GDM1 (cell line): ENCODE measurements at regions not wholly inside any gene's neighbourhood (a gene's known extent, or its start where the extent isn't known, plus 50 kb on each side); places are given as distances from the start of the nearest gene placed in this dataset.

Experiments
- DNase-seq: peaks from one replicate; lab custom pipeline; 2025; lab: John Stamatoyannopoulos, UW

DNA sequence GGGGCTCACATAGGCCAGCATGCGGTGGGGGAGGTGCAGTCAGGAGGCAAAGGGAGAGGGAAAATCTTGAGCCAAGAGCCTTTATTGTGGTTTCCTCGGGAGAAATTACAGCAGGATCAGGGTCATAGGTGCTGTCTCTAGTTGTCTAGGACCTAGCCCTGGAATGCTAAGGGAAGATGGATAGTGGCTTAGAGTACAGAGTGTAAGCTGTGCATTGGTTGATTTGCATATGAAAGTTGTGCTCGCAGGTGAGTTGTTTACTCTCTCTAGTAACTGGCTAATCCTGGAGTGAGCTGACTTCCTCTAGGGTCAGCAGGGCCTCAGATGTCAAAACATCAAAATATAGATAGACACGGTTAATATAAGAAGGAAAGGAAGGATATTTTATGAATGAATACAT is 877.7 kb downstream of the TLE4 start:
- DNase-seq: no peak

DNA sequence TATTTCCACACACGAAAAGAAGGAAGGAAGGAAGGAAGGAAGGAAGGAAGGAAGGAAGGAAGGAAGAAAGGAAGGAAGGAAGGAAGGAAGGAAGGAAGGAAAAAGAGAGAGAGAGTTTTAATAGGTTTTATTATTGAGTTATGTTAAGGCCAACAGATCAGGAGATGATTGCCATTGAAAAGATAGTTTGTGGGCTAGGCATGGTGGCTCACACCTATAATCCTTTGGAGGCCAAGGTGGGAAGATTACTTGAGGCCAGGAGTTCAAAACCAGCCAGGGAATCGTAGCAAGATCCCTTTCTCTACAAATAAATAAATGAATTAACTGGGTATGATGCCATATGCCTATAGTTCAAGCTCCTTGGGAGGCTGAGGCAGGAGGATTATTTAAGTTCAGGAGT is 877.2 kb downstream of the TLE4 start:
- no peak for DNase-seq

DNA sequence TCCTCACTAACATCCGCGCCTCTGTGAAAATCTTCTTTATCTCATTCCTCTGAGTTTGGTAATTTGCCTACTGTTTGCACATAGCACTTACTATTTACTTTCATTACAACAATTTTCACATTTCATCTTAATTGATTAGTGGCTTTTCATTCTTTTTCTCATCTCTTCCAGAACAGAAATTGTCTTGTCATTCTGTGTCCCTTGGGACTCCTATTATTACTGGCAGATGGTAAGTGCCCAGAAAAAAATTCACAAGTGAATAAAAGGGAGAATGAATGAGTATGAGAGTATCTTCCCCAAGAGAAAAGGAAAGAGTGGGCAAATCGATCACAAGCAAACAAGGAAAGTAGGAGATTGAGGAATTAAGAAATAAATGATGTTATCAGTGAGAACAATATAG is 876.1 kb downstream of the TLE4 start:
- no peak for DNase-seq

DNA sequence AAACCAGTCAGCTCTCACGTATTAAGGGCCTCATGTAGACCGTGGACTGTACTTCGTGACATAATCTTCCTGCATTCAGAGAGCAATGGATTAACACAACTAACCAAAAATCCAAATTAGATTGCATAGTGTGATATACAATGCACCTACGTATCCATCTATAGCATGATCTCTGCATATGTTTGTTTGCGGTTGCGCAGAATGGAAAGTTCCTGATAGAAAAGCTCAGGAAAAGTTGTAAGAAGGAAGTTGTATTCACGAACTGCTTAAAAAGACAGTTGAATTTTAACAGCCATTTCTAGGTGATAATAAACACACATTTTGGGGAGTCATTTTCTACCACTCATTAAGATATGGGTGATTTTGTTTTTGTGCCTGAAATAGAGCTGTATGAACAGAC is 869.0 kb downstream of the TLE4 start:
- no peak for DNase-seq

- DNase-seq: no peak
Measured at GRCh38 chr9:80437825-80438224, 866.1 kb downstream of the TLE4 start.

DNA sequence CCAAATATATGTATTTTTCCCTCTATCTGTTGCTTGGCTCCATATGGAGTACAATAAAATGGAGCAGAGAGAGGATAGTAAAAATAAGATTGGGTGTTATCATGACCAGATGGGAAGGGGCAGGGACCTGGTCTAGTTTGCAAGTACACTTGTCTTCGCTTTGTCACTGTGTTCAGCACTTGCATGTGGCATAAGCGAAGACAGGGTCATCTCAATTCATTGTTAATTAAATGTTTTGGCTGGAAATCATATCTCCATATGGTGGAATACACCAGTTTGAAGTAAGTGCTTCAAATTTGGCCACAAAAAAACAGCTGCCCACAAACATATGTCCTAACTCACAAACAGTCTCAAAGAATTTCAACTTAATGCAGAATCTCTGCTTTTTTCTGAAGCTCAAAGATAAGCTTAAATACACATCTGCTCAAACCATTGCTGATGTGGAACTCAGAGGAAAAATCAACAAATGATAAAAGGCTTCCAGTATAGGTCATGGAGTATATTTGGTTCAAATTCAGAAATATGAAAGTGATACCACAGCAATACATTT is 865.4 kb downstream of the TLE4 start:
- no peak for DNase-seq

GRCh38 chr9:80435591-80435990 is 863.8 kb downstream of the TLE4 start:
- no peak for DNase-seq

DNA sequence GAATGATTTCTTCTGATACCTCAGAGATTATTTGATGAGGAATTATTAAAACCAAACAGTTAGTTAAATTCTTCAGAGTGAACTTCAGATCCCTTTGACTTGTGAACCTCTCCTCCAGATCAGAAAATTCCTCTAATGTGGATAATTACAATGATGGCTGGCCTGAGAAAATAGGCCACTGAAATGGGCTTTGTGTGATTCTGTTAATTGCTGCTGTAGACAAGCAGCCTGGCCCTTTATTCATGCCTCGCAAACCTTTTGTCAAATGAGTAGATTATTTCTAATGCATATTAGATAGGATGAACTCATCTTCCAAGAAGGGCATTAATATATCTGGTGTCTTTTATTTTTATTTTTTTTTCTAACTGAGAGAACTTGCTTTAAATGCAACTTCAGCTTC is 855.2 kb downstream of the TLE4 start:
- DNase-seq: no peak

- no peak for DNase-seq
Measured at GRCh38 chr9:80417211-80417773, 845.5 kb downstream of the TLE4 start.

GRCh38 chr9:80410106-80410505 is 838.3 kb downstream of the TLE4 start:
- DNase-seq: no peak

- no peak for DNase-seq
Measured at GRCh38 chr9:80407220-80407619, 835.5 kb downstream of the TLE4 start.

DNA sequence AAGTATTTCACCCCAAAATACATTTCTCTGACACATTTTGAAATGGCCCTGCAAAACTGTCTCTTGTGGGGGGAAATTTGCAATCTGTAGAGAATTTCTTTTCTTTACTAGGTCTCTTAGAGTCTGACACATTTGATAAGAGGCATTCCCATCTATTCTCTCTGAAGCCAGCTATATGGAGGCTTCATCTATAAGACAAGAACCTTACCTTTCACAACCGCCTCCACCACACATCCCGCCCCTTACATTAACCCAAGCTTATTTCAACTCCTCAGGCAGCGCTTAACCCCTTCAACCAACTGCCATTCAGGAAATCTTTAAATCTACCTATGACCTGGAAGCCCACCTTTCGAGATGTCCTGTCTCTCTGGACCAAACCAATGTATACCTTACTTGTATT is 829.5 kb downstream of the TLE4 start:
- no peak for DNase-seq

DNA sequence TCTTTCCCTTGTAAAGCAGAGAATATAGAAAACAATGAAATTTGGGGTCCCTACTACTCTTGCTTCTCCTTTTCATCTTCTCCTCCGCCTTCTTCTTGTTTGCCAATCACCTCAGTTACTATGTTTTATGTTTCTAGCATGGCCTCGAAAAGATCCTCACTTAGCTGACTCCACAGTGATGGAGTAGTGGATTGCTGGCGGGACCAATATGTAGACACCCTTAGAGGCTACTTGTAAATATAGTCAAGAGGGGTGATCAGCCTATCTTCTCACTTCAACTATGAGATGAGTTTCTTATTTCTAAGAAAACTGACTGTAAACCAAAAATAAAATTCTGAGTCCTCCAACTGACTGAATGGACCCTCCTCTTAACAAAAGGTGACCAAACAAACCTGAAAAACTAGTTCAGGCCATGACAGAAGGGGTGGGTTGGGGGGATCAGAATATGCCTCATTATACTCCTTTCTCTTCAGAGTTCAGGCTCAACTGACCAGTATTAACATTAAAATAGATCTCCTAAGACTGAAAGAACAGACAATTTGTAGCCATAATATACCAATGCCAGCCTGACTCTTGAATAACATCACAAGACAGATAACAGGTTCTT is 829.0 kb downstream of the TLE4 start:
- DNase-seq: no peak

DNA sequence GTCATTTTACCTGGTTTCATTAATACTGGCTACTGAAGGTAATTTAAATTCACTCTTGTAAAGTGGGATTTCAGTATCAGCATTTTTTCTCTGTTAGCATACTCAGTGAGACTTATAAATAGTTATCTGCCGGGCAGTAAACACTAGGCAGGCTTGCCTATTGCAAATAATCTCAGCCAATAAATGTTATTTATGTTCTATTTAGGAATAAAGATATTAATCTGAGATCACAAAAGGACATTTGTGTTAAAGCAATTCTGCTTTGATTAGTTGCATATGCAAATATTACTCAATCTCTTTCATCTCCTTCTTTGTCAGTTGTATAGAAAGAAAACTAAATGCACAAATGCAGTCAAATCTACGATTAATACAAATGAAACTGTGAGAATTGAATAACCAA is 827.8 kb downstream of the TLE4 start:
- DNase-seq: no peak

- DNase-seq: no peak
Measured at GRCh38 chr9:80387828-80388227, 816.1 kb downstream of the TLE4 start.

- no peak for DNase-seq
Measured at GRCh38 chr9:80385246-80385645, 813.5 kb downstream of the TLE4 start.

DNA sequence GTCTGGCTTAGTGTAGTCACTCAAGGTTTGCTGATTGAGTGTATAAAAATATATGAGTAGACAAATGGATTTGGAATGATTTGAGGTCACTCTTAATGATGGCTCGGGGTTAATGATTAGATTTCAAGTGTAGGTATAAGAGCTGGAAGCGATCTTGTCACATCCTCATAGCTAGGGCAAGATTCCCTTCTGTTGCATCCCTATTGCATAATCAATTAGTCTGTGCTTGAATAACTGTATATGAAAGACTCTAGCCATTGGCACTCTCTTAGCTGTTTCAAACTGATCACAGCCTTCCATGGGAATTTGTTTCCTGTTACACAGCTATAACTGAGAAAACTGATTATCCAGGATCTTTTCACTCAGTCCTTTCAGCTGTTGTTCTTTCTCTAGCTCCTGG is 811.6 kb downstream of the TLE4 start:
- no peak for DNase-seq

DNA sequence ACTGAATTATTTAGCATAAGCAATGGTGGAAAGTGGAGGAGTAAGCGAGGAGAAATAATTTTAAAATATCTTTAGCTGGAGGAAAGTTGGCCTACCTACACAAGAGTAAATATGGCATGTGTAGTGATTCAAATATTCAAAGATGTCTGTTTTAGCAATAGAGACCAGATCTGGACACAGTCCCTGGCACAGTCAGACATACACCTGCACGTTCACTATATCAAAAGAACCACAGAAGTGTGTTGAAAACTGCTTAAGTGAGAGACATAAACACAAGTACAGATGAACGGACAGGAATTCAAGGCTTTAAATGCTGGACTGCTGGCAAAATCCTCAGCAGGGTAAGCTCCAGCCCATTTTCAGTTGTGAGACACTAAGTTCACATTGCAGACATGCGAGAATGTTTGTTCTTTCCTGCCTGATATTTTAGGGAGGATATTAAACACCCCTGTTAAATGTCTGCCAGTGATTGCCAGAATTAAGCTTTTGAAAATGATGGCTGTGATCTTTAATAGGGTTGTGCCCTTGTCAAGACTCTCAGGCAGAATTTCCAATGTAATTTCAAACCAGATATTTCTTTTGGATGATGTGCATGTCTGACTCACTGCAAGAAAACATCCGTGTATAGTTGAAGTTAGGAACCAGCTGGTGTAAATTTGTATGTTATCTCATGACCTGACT is 810.6 kb downstream of the TLE4 start:
- DNase-seq: no peak

DNA sequence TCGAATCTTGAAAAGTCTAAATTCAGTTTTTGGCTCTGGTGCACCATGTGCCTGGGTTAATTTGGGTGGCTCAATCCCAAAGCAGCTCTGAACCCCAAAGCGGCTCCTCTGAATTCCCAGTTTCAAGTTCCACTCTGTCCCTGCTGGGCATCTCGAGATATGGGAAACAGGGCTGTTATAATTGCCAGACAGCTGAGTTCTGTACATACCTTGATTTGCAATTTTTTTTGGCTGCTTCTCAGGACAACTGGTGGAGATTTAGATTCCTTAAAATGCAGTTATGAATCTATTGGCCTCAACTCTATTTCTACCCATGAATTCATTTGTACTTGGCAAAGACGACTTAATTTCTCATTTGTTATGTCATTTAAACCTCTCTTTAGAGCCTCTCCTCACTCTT is 808.5 kb downstream of the TLE4 start:
- DNase-seq: no peak

DNA sequence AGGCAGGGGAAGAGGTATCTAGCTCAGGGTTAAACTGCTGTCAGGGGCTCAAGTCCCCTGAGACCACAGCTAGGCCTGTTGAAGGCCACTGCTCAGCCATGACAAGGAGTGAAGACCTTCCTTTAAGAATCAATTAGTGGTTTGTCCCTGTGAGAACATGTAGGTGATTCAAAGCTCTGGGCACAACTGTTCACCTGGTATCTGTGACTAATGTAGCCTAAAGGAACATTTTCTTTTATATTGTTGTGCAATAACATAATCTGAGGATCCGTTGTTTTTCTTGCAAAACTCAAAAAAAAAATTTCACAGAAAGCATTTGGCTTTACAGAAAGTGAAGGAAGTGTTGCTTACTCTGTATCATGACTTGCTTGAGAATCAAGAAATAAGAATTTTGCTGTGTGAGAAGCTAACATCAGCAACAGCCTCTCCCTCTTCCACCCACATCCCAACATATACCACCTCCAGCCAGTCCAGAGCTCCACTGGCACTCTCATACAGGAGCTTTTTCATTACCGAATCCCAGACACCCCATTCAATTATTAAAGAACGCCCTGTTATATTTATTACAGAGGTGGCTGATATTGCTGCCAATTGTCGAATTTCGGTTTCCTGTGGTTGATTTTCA is 807.0 kb downstream of the TLE4 start:
- no peak for DNase-seq

DNA sequence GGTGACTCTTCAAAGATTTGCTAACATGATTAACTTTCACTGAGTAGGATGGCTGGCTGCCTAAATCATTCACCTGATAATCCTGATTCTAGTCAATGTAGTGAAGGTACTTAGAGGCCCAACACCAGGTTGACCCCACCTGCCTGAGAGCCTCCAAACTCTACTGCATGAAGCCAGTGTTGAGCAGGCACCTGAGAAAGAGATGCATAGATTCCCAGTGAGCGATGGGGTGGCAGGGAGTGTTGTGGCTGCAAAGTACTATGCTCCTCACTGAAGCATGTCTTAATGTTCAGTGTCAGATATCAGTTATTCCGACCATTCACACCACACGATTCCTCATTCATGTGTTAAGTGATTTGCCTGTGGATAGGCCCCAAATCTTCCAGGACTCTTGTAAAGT is 804.4 kb downstream of the TLE4 start:
- DNase-seq: no peak

DNA sequence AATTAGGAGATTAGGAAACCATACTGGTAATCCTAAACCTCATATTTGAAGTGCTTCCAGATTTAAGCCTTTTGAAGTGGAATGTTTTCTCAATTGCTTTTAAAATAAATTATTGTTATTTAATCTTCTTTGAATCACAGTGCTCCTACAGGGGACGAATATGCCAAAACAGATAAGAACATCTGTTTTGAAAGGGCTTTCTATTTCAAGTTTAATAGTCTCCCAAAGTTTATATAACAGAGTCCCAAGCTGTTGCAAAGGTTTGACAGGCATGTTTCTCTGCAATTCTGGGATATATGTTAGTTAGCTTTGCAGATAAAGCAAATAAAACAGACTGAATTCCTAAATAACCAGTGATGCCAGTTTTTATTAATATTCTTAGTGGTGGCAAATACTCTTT is 803.7 kb downstream of the TLE4 start:
- DNase-seq: no peak

GRCh38 chr9:80369641-80370040 is 797.9 kb downstream of the TLE4 start:
- DNase-seq: no peak
